Keratinocyte (primary cell): ENCODE measurements at regions not wholly inside any gene's neighbourhood (a gene's known extent, or its start where the extent isn't known, plus 50 kb on each side); places are given as distances from the start of the nearest gene placed in this dataset.

Experiments used
- CTCF ChIP-seq, 3 experiments: IDR thresholded peaks in 1 of 3; conservative IDR thresholded peaks in 1 of 3; optimal IDR thresholded peaks in 1 of 3; 2 replicates in 2 of 3; 3 replicates in 1 of 3; pipeline versions ENCODE3 to v1.5.1; 2011; ENCODE audit warnings: low read length in 3 of 3, mild to moderate bottlenecking in 3 of 3, moderate library complexity in 2 of 3, control low read depth in 1 of 3, inconsistent platforms in 1 of 3; ENCODE audit not compliant: insufficient read depth in 2 of 3; ENCODE audit errors: extremely low read depth in 1 of 3
- EZH2 ChIP-seq: IDR thresholded peaks from one replicate; pipeline ENCODE4 v1.6.1; 2012; ENCODE audit warnings: inconsistent platforms, mild to moderate bottlenecking, low read length, moderate library complexity

GRCh38 chr7:32803406-32804141 is 88.0 kb downstream of the KBTBD2 start:
- TF ChIP-seq CTCF (optimal IDR thresholded peaks at IDR 0.05 in 1 of 3, IDR thresholded peaks at IDR 0.05 in 1 of 3, conservative IDR thresholded peaks at IDR 0.05 in 1 of 3; ENCODE audit: extremely low read depth in 1 of 3, insufficient read depth in 2 of 3, low read length in 3 of 3) = no peak
- no peak for TF ChIP-seq EZH2
